C1 segment of cervical spinal cord (tissue), 14 donors: ENCODE measurements at regions not wholly inside any gene's neighbourhood (a gene's known extent, or its start where the extent isn't known, plus 50 kb on each side); places are given as distances from the start of the nearest gene placed in this dataset.
"Not testable (repeated sequence)": the region's sequence is repeated elsewhere in the genome, so short reads cannot be mapped to it uniquely, and the experiment has no call there.

Source experiments
- DNase-seq, 14 donors: peaks; one replicate each; lab custom pipeline; 2025; lab: John Stamatoyannopoulos, UW

GRCh38 chr3:162632672-162633071 is 1136.1 kb downstream of the OTOL1 start:
- DNase-seq: no peak

- DNase-seq: not testable (repeated sequence)
These were observed 1143.6 kb downstream of the OTOL1 start for GRCh38 chr3:162640208-162640607.

DNA sequence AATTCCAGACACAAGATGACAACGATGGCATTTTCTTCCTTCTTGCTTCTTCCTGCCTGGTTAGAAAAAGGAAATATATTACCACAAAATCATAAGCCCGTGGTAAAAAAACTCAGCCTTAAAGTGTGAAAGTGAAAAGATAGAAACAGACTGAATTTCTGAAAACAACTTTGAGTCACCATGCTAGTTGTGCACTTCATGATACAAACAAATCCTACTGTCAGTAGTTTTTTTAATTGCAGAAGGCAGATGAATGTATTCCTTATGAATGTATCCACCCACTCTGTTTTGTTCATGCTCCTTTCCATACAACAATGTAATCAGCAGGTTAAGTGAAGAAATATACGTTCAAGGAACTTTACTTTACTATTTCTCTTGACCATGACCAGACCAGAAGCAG is 1144.7 kb downstream of the OTOL1 start:
- no peak for DNase-seq

GRCh38 chr3:162641907-162642306 is 1145.3 kb downstream of the OTOL1 start:
- no peak for DNase-seq

DNA sequence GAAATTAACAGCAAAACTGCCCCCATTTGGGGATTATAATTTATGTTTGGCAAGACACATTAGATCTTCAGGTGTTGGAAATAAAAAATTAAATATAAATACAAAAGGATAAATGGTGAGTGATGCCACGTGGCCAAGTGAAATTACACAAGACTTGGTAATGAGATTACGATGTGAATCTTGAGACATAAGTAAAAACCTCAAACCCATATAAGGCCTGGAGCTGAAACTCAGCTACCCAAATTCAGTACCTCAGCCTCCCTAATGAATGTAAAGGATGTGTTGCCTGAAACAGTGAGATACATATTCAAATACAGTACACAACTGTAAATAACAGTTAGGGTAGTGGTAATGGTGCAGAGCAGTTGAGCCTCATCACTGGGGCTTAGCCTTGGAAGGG is 1146.6 kb downstream of the OTOL1 start:
- DNase-seq: no peak

DNA sequence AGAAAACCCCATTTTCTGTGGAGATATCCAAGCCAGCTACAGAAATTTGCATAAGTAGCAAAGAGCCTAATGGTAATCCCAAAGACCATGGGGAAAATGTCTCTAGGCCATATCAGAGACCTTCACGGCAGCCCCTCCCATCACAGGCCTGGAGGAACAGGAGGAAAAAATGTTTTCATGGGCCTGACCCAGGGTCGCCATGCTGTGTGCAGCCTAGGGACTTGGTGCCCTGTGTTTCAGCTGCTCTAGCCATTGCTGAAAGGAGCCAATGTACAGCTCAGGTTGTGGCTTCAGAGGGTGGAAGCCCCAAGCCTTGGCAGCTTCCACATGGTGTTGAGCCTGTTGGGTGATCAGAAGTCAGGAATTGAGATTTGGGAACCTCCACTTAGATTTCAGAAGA is 1150.7 kb downstream of the OTOL1 start:
- DNase-seq: no peak

DNA sequence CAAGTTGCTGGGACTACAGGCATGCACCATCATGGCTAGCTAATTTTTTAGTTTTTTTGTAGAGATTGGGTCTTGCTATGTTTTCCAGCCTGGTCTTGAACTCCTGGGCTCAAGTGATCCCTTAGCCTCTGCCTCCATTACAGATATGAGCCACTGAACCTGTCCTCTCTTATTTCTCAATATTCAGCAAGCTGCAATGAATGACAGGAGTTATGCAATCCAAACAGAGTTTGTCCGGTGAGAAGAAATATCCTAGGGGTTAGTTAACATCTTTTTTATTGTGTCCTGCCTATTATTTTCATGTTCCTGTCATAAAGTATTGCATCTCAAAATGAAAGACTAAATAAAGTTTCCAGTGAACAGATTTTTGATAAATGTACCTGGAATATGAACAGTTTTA is 1161.4 kb downstream of the OTOL1 start:
- DNase-seq: no peak

GRCh38 chr3:162665684-162666391 is 1169.2 kb downstream of the OTOL1 start:
- DNase-seq: no peak

DNA sequence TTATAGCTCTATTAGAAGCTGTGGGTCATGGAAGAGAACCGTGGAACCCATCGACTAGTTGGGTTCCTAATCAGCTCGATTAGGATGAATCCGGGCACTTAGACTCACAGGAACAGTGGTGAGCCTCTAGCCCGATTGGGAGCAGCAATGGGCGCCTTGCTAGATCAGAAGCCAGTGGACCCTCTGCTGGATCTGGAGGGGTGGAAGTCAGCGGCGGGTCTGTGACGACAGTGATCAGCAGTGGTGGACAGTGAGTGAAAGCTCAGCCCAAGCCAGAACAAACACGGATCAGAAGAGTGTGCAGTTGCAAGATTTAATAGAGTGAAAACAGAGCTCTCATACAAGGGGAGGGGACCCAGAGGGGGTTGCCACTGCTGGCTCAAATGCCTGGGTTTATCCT is 1170.2 kb downstream of the OTOL1 start:
- no peak for DNase-seq

GRCh38 chr3:162670181-162670580 is 1173.6 kb downstream of the OTOL1 start:
- no peak for DNase-seq

GRCh38 chr3:162677475-162677874 is 1180.9 kb downstream of the OTOL1 start:
- DNase-seq: no peak

- DNase-seq: no peak
These were observed 1182.3 kb downstream of the OTOL1 start for GRCh38 chr3:162678941-162679340.

GRCh38 chr3:162684260-162684659 is 1187.7 kb downstream of the OTOL1 start:
- no peak for DNase-seq

DNA sequence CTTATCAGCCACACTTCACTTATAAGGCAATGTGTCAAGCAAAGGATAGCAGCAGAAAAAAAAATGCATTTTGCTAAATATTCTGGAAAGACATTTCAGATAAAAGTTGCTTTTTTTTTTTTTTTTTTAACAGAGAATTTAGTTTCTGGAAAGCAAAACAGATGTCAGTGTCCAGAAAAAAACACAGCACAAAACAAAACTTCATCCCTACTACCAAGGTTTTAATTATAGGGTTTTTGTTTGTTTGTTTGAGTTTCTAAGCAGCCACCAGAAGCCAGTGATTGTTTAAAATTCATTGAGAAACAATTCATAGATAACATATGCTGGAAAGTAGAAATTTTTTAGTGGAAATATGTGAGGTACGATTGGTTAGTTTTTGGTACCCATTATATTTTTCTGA is 1202.7 kb downstream of the OTOL1 start:
- DNase-seq: no peak

- DNase-seq: no peak
These were observed 1204.6 kb downstream of the OTOL1 start for GRCh38 chr3:162701211-162701610.

DNA sequence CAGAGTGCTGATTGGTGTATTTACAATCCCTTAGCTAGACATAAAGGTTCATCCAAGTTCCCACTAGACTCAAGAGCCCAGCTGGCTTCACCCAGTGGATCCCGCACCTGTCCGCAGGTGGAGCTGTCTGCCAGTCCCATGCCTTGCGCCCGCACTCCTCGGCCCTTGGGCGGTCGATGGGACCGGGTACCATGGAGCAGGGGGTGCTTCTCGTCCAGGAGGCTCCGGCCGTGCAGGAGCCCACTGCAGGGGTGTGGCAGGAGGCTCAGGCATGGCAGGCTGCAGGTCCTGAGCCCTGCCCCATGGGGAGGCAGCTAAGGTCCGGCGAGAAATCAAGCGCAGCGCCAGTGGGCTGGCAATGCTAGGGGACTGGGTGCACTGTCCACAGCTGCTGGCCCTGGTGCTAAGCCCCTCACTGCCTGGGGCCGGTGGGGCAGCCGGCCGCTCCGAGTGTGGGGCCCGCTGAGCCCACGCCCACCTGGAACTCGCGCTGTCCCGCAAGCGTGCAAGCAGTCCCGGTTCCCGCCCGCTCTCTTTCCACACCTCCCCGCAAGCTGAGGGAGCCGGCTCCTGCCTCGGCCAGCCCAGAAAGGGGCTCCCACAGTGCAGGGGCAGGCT is 1206.3 kb downstream of the OTOL1 start:
- no peak for DNase-seq

- no peak for DNase-seq
These were observed 1207.6 kb downstream of the OTOL1 start for GRCh38 chr3:162704238-162704637.

GRCh38 chr3:162704799-162705385 is 1208.3 kb downstream of the OTOL1 start:
- DNase-seq: no peak

DNA sequence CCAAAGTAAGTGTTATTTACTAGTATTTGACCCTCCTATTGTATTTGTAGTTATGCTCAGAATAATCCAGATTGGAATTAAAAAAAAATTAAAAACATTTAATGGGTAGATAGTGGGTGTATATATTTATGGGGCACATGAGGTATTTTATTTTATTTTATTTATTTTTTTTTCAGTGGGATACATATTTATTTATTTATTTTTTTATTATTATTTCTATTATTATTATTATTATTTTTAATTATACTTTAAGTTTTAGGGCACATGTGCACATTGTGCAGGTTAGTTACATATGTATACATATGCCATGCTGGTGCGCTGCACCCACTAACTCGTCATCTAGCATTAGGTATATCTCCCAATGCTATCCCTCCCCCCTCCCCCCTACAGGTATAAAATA is 1211.8 kb downstream of the OTOL1 start:
- not testable (repeated sequence) for DNase-seq

GRCh38 chr3:162708942-162709706 is 1212.5 kb downstream of the OTOL1 start:
- not testable (repeated sequence) for DNase-seq

DNA sequence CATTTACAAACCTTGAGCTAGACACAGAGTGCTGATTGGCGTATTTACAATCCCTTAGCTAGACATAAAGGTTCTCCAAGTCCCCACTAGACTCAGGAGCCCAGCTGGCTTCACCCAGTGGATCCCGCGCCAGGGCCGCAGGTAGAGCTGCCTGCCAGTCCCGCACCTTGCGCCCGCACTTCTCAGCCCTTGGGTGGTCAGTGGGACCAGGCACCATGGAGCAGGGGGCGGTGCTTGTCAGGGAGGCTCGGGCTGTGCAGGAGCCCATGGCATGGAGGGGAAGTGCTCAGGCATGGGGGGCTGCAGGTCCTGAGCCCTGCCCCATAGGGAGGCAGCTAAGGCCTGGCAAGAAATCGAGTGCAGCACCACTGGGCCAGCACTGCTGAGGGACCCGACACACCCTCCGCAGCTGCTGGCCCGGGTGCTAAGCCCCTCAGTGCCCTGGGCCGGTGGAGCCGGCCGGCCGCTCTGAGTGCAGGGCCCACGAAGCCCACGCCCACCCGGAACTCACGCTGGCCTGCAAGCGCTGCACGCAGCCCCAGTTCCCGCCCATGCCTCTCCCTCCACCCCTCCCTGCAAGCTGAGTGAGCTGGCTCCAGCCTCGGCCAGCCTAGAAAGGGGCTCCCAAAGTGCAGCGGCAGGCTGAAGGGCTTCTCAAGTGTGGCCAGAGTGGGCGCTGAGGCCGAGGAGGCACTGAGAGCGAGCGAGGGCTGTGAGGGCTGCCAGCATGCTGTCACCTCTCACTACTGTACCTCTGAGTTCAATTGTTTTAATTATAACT is 1213.9 kb downstream of the OTOL1 start:
- DNase-seq: no peak

DNA sequence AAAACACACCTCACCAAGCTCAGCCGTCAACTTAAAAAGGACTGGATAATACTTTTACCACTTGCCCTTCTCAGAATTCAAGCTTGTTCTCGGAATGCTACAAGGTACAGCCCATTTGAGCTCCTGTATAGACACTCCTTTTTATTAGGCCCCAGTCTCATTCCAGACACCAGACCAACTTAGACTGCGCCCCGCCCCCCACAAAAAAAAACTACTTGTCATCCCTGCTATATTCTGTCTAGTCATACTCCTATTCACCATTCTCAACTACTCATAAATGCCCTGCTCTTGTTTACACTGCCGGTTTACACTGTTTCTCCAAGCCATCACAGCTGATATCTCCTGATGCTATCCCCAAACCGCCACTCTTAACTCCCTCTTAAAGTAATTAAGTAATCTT is 1220.5 kb downstream of the OTOL1 start:
- not testable (repeated sequence) for DNase-seq
